ENCODE measurements at regions not wholly inside any gene's neighbourhood (a gene's known extent, or its start where the extent isn't known, plus 50 kb on each side); places are given as distances from the start of the nearest gene placed in this dataset.

DNA sequence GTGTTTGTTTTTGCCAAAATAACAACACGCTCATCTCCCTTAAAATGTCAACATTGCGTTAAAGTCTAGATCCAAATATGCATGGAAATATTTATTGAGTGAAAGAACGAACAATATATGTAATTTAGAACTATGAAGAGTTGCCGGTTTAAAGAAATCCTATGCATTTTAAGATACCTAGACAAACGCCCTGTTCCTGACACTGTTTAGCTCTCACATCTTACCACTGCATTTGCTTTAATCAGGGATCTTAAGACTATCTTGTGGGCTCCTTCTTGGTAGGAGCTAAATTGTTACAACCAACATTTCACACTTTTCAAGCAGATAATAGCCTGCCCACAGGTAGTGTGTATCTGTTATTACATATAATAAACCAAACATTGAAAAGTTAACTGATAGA, 96.6 kb upstream of the RPS6KA3 start:
- TF ChIP-seq, protein P1, sequence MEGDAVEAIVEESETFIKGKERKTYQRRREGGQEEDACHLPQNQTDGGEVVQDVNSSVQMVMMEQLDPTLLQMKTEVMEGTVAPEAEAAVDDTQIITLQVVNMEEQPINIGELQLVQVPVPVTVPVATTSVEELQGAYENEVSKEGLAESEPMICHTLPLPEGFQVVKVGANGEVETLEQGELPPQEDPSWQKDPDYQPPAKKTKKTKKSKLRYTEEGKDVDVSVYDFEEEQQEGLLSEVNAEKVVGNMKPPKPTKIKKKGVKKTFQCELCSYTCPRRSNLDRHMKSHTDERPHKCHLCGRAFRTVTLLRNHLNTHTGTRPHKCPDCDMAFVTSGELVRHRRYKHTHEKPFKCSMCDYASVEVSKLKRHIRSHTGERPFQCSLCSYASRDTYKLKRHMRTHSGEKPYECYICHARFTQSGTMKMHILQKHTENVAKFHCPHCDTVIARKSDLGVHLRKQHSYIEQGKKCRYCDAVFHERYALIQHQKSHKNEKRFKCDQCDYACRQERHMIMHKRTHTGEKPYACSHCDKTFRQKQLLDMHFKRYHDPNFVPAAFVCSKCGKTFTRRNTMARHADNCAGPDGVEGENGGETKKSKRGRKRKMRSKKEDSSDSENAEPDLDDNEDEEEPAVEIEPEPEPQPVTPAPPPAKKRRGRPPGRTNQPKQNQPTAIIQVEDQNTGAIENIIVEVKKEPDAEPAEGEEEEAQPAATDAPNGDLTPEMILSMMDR (IDR thresholded peaks at IDR 0.05), result no peak
- TF ChIP-seq POLR2AphosphoS5 (IDR thresholded peaks at IDR 0.05; ENCODE audit: insufficient read depth in 1 of 2, low read depth in 1 of 2), result no peak
- no peak for TF ChIP-seq POLR2A (IDR thresholded peaks at IDR 0.05)
